ENCODE measurements at regions not wholly inside any gene's neighbourhood (a gene's known extent, or its start where the extent isn't known, plus 50 kb on each side); places are given as distances from the start of the nearest gene placed in this dataset.

DNA sequence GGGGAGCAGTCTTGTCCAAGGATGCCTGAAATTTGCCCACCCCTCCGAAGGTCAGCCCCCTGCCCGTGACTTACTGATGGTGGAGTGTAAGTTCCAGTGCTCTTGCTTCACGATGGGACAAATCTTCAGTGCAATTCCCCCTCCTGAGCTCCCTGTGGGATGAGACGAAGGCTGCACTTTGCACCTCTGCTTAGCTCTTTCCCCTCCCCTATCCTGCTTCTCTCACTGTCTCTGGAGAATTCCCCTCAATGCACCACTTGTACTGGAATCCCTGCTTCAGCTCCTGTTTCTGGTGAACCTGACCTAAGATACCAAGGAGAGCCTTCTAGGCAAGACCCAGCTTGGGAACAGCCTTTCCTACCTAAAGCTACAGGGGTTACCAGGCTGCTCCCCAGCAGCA, 122.9 kb upstream of the ZMIZ1 start:
- DNase-seq (ENCODE audit: low read depth in 2 of 3, low spot score in 2 of 3) = no peak

DNA sequence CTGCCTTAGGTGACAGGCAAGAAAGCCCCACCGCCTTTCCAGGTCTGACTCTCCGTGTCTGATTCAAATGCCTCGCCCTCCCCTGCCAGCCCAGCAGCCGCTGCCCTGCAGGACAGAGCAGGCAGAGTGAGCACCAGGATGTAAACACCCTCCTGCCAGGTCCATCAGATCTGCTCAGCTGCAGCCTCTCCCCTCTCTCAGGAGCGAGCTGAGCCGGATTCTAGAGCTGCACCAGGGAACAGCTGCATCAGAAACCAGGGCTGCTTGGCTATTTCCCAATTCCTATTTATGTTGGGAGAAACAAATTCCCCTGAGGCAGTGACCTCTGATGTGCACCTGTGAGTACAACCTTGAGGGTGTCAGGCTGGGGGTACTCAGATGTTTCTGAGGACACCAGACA, 121.5 kb upstream of the ZMIZ1 start:
- DNase-seq (ENCODE audit: low read depth in 2 of 3, low spot score in 2 of 3) = no peak

DNA sequence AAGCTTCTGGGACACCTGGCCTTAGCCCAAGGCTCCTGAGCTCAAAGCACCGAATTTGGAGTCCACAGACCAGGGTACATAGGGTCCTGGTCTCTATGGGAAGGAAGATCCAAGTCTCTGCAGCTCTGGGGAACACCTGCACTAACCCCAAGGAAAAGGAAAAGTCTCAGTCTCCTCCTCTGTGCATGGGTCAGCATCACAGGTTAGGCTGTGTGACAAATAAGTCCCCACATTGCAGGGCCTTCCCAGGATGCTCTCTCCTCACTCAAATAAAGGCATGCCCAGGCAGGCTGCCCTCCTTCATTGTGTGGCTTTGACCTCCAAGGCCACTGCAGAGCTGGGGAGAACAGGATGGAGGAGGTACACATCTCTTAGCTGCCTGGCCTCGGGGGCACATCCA, 121.0 kb upstream of the ZMIZ1 start:
- DNase-seq (ENCODE audit: low read depth in 2 of 3, low spot score in 2 of 3) = no peak

DNA sequence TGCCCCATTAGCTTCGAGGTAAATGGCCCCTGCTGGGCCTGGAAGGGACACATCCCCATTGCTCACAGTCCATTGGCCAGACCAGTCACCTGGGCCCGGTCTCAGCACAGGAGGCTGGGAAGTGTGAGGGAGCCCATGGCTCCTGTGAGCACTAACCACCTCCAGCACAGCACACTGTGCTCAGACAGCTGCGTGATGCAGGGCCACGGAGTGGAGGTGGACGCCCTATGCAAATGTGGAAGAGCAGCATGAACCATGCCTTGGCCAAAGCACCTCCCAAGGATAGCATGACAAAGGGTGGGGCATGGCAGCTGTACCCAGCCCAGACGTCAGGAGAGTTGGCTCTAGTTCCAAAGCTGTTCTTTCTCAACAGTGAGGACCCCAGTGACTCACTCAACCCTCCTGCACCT, 120.1 kb upstream of the ZMIZ1 start:
- no peak for DNase-seq (ENCODE audit: low read depth in 2 of 3, low spot score in 2 of 3)

DNA sequence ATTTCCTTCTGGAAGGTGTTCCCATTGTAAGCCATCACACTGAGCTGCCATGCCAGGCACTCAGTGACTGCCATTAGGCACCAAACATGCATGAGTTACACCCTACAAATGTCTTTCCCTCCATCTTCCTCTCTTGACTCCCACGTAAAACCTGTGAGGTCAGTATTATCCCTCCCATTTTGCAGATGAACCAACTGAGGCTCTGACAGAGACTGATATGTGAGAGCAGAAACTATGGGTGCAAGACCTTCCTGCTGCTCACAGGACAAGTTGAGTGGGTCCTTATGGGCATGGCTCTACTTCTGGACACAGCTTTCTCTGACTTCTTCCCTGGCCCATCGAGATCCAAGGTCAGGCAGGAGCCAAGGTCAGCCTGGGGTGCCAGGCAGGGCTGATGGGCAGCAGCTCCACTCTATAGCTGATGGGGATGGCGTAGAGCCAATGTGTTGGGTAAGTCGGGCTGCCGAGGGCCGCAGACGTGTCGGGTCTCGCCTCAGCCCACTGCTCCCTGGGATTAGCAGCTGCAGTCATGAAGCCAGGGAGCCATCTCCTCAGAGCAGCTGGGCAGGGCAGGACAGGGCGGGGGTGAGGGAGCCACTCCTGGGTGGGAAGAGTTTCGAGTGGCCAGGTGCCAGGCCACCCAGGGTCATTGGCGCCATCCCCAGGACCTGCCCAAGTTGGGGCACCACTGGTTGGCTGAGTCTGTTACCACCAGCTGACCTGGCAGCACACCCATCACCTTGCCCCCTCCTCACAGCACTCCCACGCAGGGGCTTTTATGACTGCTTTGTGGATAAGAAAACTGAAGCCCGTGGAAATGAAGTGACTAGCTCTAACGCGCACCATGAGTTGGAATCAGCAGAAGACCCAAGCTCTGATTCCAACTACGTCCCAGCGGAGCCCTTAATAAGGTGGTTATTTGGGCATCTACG, 117.8 kb upstream of the ZMIZ1 start:
- DNase-seq (ENCODE audit: low read depth in 2 of 3, low spot score in 2 of 3) = no peak

DNA sequence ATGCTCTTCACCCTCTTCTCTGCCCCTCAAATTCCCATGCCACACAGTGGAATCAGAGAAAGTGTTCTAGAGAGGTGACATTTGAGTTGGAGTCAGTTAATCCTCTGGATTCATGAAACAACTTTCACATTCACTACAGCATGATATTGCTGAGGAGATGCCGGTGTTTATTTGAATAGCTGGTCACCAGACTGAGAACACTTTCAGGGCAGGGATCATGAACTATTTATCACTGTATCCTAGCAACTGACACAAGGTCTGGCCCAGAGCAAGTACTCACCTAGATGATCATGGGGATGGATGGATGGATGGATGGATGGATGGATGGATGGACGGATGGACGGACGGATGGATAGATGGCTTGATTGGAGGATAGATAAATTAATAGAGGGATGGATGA, 116.7 kb upstream of the ZMIZ1 start:
- no peak for DNase-seq (ENCODE audit: low read depth in 2 of 3, low spot score in 2 of 3)

DNA sequence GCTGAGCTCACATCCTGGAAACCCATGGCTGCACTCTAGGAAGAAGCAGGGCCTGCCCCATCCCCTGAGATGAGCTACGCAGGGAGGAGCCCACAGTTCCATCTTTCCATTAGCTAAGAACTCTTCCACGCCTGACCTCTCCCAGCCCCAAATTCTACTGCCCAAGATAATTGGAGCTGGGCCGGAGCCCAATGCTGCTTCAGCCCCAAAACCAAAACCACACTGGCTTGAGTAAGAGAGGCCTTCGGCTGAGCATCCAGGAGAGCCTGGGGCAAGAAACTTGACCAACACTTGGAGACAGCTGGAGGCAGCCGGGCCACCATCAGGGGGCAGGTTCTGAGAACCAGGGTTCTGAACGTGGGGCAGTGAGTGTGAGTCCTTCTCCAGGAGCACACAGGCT, 116.1 kb upstream of the ZMIZ1 start:
- DNase-seq (ENCODE audit: low read depth in 2 of 3, low spot score in 2 of 3) = no peak

DNA sequence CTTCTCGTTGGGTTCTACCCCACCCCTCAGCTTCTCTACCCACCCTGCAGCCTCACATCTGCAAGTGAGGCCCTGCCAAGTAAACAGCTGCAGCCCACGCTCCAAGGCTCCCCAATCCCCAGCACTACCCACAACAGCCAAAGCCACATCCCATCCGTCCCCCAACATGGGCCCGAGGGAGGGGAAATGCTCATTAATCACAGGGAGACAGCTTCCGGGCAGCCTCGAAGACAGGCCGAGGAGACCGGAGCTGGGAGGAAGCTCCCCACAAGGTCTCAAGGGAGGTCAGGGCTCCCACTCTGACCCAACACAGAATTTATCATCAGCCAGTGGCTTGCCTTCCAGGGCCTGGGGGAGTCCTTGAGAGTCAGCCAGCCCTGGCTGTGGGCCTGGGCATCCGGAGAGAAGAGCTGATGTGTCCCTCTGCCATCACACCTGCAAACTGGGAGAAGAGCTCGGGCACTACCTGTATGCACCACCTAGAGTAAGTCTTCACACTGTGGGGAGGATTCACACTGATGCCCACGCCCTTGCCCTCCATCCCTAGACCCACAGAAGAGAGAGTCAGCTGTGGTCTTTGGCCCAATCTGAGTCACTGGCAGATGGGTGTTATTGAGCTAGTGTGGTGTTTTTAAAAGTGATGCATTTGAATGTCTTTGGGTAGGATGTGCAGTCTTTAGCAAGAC, 115.5 kb upstream of the ZMIZ1 start:
- peak in 2 of 3 donors; percentile 68 to 90 for DNase-seq (ENCODE audit: low read depth in 2 of 3, low spot score in 2 of 3)

DNA sequence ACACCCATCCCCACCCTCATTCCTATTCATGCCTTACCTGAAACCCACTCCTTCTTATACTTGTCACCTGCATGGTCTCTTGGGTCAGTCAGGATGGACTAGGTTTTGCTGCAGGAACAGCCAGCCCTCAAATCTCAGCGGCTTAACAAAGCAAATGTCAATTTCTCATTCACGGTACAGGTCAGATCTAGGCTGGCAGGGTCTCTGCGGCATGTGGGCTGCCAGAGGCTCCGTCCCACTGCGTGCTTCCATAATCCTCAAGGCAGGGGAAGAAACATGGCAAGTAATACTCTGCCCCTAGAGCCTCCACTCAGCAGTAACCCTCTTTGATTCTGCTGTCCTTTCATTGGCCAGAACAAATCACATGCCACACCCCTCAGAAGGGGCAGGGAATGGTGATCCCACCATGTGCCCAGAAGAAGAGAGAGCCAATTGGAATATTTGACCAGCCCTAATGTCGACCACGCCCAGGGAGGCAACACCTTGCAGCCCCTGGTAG, 114.9 kb upstream of the ZMIZ1 start:
- no peak for DNase-seq (ENCODE audit: low read depth in 2 of 3, low spot score in 2 of 3)

DNA sequence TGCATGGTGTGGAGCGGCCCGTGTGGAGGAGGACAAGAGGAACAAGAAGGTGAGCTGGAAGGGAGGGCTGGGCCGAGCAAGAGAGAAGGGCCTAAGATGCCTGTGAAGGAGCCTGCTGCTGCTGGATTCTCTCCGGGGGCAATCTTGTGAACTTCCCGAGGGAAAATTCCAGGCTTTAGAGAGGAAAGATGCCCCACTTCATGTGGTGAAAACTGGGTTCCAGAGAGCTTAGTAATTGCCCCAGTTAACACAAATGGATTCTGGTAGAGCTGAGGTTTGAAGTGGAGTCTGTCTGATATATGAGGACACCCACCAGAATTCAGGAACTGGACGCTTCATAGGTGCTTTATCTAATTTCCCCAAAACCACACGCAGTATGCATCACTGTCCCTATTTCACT, 114.1 kb upstream of the ZMIZ1 start:
- no peak for DNase-seq (ENCODE audit: low read depth in 2 of 3, low spot score in 2 of 3)

DNA sequence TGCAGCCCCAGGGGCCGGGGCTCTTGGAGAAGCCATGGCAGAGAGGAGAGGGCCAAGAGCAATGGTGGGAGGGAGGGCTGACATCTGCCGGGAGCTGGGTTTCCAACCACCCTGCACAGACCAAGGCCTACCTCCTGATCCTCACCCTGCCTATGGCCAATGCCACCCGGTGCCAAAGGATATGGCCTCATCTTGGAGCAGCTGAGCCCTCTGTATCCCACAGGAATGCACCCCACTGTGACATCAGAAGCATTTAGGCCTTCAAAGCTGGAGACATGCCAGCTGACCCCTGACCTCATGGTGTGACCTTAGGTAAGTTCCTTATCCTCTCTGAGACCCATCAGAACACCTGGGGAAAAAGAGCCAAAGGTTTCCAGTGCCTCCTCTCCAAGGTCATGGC, 113.6 kb upstream of the ZMIZ1 start:
- DNase-seq (ENCODE audit: low read depth in 2 of 3, low spot score in 2 of 3) = no peak

DNA sequence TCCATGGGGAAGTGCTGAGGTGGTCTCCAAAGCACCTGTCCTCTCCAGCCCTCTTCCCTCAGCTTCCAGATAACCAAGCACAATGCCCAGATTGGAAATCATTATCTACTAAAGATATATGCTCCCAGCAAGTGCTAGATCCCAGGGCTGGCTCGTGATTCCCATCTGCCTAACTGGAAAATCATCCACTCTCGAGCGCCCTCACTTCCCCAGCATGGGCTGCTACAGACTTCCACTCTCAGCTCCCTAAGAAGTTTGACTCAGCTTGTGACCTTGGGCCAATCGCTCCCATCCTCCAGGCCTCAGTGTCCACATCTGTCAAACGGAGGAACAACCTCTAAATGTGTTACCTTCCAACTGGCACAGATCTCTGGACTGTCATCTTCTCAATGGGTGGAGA, 112.4 kb upstream of the ZMIZ1 start:
- DNase-seq (ENCODE audit: low read depth in 2 of 3, low spot score in 2 of 3) = no peak

DNA sequence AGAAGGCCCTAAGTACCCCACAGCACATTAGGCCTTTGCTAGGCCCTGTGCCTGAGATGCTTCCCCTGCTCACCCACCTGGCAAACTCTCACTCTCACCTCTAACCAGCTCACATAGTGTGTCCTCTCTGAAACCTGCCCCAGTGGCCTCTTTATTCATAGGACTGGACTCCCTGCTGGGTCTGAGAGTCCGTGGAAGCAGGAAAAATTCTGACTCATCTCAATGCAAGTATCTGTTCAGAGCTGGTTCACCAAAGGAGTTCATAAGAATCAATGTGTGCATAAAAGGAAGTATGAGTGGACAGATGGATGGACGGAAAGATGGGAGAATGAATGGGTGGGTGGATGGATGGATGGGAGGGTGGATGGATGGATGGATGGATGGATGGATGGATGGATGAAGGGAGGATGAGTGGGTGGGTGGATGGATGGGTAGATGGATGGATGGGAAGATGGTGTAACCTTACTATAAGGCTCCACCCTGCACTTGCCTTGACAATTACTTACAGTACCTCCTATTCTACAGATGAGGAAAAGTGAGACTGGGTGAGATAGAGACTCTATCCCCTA, 111.2 kb upstream of the ZMIZ1 start:
- no peak for DNase-seq (ENCODE audit: low read depth in 2 of 3, low spot score in 2 of 3)

DNA sequence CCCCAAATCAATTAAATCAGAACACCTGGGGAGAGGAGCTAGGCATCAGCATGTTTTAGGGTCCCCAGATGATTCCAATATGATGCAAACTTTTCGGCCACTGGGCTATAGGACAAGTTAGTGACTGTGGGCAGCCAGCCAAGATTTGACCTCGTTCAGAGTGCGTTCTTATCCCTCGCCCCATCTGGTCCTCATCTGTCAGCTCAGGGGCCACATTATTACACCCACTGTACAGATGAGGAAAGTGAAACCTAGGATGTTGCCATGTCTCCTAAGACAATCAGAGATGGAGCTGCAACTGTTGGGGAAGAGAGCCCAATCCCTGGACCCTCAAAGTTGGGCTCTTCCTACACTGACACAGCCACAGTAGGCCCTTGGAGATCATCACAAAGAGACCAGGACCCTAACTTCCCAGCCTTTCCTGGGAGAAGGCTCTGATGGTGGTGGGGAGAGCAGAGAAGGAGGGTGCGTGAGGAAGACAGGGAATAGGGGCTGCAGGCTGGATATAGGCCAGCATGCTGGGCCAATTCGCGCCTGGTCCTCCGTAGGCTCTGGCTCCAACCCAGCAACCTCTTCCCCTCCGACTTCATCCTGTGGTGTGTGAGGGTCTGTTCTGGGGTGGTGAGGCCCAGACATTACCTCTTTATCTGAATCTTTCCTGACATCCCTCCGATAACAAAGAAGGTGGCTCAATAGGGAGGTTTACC, 109.4 kb upstream of the ZMIZ1 start:
- peak in 1 of 3 donors; percentile 26 for DNase-seq (ENCODE audit: low read depth in 2 of 3, low spot score in 2 of 3)

DNA sequence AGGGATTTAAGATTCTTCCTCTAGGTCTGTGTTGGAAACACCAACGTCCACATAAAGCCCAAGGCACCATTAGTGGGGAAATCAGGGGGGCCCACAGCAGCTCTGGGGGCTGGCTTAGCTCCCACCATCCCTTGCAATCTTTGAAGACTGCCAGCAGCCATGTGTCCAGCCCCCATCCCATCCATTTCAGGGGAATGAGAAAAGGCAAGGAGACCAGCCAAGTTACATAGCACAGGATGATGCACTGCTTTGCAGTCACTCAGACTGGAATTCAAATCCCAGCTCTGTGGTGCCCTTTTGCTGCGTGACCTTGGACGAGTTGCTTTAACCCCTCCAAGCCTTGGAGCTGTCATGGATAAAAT, 108.9 kb upstream of the ZMIZ1 start:
- no peak for DNase-seq (ENCODE audit: low read depth in 2 of 3, low spot score in 2 of 3)

DNA sequence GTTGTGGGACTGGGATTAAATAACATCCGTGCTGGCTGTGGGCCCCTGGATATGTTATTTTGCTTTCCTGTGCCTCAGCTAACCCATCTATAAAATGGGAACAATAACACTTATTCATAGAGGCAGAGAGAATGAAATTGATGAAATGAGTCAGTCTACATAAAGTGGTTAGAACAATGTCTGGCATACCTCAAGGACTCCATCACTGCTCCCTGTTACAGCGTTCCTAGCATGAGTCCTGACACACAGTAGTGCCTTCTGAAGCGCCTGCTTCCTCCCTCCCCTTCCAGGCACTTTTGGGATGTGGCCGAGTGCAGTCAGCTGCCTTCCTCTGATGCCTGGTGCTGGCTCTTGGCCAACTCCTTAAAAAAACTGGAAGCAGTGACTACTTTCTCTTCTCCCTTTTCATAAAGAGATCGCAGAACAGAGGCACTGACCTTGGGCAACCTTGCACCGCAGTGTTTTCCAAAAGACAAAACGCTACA, 108.4 kb upstream of the ZMIZ1 start:
- peak in 1 of 3 donors; percentile 25 for DNase-seq (ENCODE audit: low read depth in 2 of 3, low spot score in 2 of 3)

DNA sequence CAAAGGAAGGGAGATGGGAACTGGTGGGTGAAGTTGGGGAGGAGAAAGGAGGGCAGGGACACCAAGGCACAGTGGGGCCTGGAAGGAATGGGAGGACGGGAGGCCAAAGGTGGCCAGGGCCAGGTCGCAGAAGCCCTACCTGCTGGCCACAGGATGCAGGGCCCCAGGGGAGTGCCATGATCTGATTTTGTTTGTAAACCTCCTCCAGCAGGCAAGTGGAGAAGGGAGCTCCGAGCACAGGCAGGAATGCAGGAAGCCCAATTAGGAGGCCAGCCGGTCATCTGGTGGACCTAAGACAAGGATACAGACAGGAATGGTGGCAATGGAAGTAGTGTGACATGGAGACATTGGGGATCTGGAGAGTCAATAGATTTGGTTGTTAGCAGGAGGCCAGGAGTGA, 107.0 kb upstream of the ZMIZ1 start:
- DNase-seq (ENCODE audit: low read depth in 2 of 3, low spot score in 2 of 3) = no peak

DNA sequence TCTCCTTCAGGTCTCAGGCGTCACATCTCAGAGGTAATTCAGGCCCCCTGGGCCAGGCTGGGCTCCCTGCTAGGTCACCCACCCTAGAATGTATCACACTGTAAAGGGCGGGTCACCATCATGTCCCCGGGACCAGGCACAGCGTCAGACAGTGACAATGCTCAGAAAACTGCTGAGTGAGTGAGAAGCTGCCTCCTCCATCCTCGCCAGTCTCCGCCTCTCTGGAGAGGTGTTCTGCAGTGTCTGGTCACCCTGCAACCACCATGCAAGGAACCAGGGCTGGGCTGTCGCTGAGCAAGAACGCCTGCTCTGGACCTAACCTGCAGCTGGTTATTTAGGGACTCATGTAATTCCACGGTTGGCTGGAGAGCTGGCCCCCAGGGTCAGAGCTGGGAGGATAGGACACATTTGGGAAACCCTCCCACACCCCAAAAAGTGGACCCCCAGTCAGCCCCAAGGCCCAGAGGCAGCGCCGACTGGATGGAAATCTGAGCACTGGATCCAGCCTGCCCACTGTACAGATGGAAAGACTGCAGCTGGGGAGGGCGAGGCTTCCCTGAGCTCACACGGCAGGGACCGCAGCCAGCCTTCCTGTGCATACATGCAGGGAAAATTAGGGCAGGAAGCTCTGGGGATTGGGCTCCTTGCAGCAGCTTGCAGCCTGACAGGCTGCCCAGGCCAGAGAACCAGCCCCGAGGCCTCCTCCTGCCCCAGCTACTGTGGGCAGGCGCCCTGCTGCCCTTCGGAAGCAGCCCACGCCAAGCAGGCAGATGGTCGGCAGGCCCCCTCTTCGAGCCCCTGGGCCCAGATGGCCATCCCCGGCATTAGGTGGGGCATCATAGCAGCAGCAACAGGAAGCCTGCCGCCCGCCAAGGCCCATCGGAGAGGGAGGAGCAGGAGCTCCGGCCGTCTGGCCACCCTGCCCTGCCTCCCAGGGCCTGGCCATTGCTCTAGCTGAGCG, 105.4 kb upstream of the ZMIZ1 start:
- DNase-seq (ENCODE audit: low read depth in 2 of 3, low spot score in 2 of 3) = no peak

DNA sequence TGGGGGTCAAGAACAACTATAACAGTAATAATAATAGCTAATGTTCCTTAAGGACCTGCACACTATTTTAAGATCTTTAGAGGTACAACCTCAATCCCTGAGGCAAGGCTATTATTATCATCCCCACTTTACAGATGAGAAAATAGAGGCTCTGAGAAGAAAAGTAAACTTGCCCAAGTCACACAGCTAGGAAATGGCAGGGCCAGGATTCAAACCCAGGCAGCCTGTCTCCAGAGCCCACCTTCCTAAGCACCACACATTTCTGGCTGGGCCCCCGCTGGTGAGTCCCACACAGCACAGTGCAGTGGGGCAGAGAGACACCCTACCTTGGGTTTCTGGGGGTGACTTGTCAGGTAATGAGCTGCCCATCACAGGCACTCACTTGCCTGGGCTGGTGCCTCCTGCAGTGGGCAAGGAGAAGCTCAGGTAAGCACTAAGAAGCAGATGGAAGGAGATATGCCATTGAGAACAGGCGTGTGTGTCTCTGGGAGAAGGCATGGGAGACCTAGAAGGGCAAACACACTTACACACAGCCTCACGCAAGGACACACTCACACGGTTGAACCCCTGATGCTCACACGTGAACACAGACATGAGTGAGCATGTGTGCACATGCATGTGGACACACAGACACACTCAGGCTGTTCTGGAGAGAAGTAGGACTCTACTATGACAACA, 104.4 kb upstream of the ZMIZ1 start:
- no peak for DNase-seq (ENCODE audit: low read depth in 2 of 3, low spot score in 2 of 3)

Data from hematopoietic multipotent progenitor cell (in vitro differentiated cells).